ENCODE measurements at regions not wholly inside any gene's neighbourhood (a gene's known extent, or its start where the extent isn't known, plus 50 kb on each side); places are given as distances from the start of the nearest gene placed in this dataset.
"Not testable (repeated sequence)": the region's sequence is repeated elsewhere in the genome, so short reads cannot be mapped to it uniquely, and the experiment has no call there.

- DNase-seq = not testable (repeated sequence)
Measured at GRCh38 chr15:44849701-44850403, 106.6 kb upstream of the TERB2 start.

- peak; percentile 81 for DNase-seq
Measured at GRCh38 chr15:44853304-44853950, 103.1 kb upstream of the TERB2 start.

GRCh38 chr15:44854696-44855095 lies 101.8 kb upstream of the TERB2 start:
- not testable (repeated sequence) for DNase-seq

GRCh38 chr15:44856284-44856683 lies 100.2 kb upstream of the TERB2 start:
- DNase-seq = not testable (repeated sequence)

GRCh38 chr15:44857164-44857710 lies 99.2 kb upstream of the TERB2 start:
- DNase-seq = not testable (repeated sequence)

- DNase-seq = not testable (repeated sequence)
Measured at GRCh38 chr15:44859088-44859487, 97.4 kb upstream of the TERB2 start.

- not testable (repeated sequence) for DNase-seq
Measured at GRCh38 chr15:44860168-44860567, 96.3 kb upstream of the TERB2 start.

GRCh38 chr15:44861439-44861910 lies 95.0 kb upstream of the TERB2 start:
- DNase-seq = no peak

- no peak for DNase-seq
Measured at GRCh38 chr15:44861917-44862316, 94.6 kb upstream of the TERB2 start.

GRCh38 chr15:44862866-44863265 lies 93.6 kb upstream of the TERB2 start:
- not testable (repeated sequence) for DNase-seq

GRCh38 chr15:44868100-44868499 lies 88.4 kb upstream of the TERB2 start:
- DNase-seq = not testable (repeated sequence)

GRCh38 chr15:44870125-44870524 lies 86.4 kb upstream of the TERB2 start:
- DNase-seq = not testable (repeated sequence)

GRCh38 chr15:44873103-44873502 lies 83.4 kb upstream of the TERB2 start:
- no peak for DNase-seq

GRCh38 chr15:44879066-44879465 lies 77.4 kb upstream of the TERB2 start:
- DNase-seq = no peak

- peak; percentile 8 for DNase-seq
Measured at GRCh38 chr15:44882499-44882968, 74.0 kb upstream of the TERB2 start.

GRCh38 chr15:44883199-44883877 lies 73.1 kb upstream of the TERB2 start:
- no peak for DNase-seq

- not testable (repeated sequence) for DNase-seq
Measured at GRCh38 chr15:44898890-44899651, 57.4 kb upstream of the TERB2 start.

- not testable (repeated sequence) for DNase-seq
Measured at GRCh38 chr15:44899775-44900174, 56.7 kb upstream of the TERB2 start.

- DNase-seq = not testable (repeated sequence)
Measured at GRCh38 chr15:44900796-44901195, 55.7 kb upstream of the TERB2 start.

GRCh38 chr15:44903281-44903680 lies 53.2 kb upstream of the TERB2 start:
- DNase-seq = not testable (repeated sequence)

- not testable (repeated sequence) for DNase-seq
Measured at GRCh38 chr15:44904651-44905340, 51.7 kb upstream of the TERB2 start.

Measured in NCI-H345 (cell line).